K562 (cell line): ENCODE measurements at regions not wholly inside any gene's neighbourhood (a gene's known extent, or its start where the extent isn't known, plus 50 kb on each side); places are given as distances from the start of the nearest gene placed in this dataset.

Experiments
- ATAC-seq: fragments of 200-7000 bp; cut with Tn5 transposase; 3 replicates; pipeline ENCODE4 v1.9.1; 2020; ENCODE audit warnings: moderate library complexity
- BruUV-seq: library from RNA; stranded (reverse); fragments of 400-500 nt; replicated peaks from 2 replicates; lab custom pipeline; 2021; lab: Mats Ljungman, UMichigan
- CTCF ChIA-PET: fragments of 300-600 bp; formaldehyde crosslinking; extraction: SDS; loops from one replicate; lab custom pipeline; 2021; ENCODE audit warnings: low intra/inter-chr PET ratio; lab: Yijun Ruan, JAX
- POLR2A ChIA-PET: fragments of 300-600, 350-650 bp; sonication (Branson Sonifier 250); formaldehyde crosslinking; extraction: SDS; loops from one replicate; lab custom pipeline; 2021; ENCODE audit warnings: antibody characterized with exemption, inconsistent platforms; lab: Yijun Ruan, JAX
- DNase-seq, 4 experiments: peaks; one replicate each; pipeline versions ENCODE4 v3.0.0 to v3.0.0-alpha.2; 2011 to 2018; ENCODE audit warnings: low spot score in 3 of 4, mixed read lengths in 3 of 4; ENCODE audit errors: extremely low read depth in 1 of 4
- FAIRE-seq: peaks from 2 replicates; lab custom pipeline; 2011; peaks lifted over from hg19 to GRCh38; lab: Jason Lieb, UNC
- H2AFZ ChIP-seq: 2 replicates; pipeline ENCODE4 v1.6.0; 2011; ENCODE audit warnings: low read depth, low read length, control low read depth, inconsistent platforms
- H3K27ac ChIP-seq: fragments of 200-600 bp; 3 replicates; pipeline ENCODE4 v1.8.0; 2011; ENCODE audit warnings: low read depth, mild to moderate bottlenecking, control low read depth, inconsistent platforms, low read length, moderate library complexity, mixed read lengths; ENCODE audit errors: extremely low read depth
- H3K27me3 ChIP-seq, 2 experiments: fragments of 300-600 bp in 1 of 2; 2 replicates in 1 of 2; 3 replicates in 1 of 2; pipeline versions ENCODE4 v1.6.0 to v1.8.0; 2011; ENCODE audit warnings: inconsistent platforms in 2 of 2, low read length in 2 of 2, mild to moderate bottlenecking in 1 of 2, mixed read lengths in 1 of 2, moderate library complexity in 1 of 2; ENCODE audit not compliant: control insufficient read depth in 2 of 2, insufficient read depth in 2 of 2
- H3K36me3 ChIP-seq: fragments of 300-600 bp; 3 replicates; pipeline ENCODE4 v1.8.0; 2011; ENCODE audit warnings: mild to moderate bottlenecking, low read length, inconsistent platforms; ENCODE audit not compliant: control insufficient read depth, insufficient read depth
- H3K4me1 ChIP-seq, 2 experiments: fragments of 200-600 bp in 1 of 2; replicated peaks in 1 of 2; 2 replicates in 1 of 2; 3 replicates in 1 of 2; pipeline versions ENCODE4 v1.5.1 to v1.8.0; 2011; ENCODE audit warnings: inconsistent platforms in 2 of 2, low read length in 2 of 2, mild to moderate bottlenecking in 1 of 2, mixed read lengths in 1 of 2, moderate library complexity in 1 of 2; ENCODE audit not compliant: control insufficient read depth in 2 of 2, insufficient read depth in 2 of 2
- H3K4me2 ChIP-seq: 2 replicates; pipeline ENCODE4 v1.6.1; 2011; ENCODE audit warnings: low read length, control low read depth, inconsistent platforms, mixed read lengths; ENCODE audit not compliant: insufficient read depth
- H3K4me3 ChIP-seq: fragments of 200-600 bp; sonication (generic), shearing (Covaris generic); 2 replicates; pipeline ENCODE4 v1.5.1; 2016; ENCODE audit warnings: control low read depth, inconsistent platforms
- H3K79me2 ChIP-seq: fragments of 200-600 bp; 3 replicates; pipeline ENCODE4 v1.8.0; 2011; ENCODE audit warnings: low read length, inconsistent platforms; ENCODE audit not compliant: control insufficient read depth, insufficient read depth
- H3K9ac ChIP-seq, 2 experiments: 2 replicates each; pipeline versions ENCODE4 v1.6.0 to v1.6.1; 2011; ENCODE audit warnings: low read depth in 2 of 2, low read length in 2 of 2, control low read depth in 1 of 2, inconsistent platforms in 1 of 2, mild to moderate bottlenecking in 1 of 2, mixed read lengths in 1 of 2; ENCODE audit not compliant: insufficient read depth in 1 of 2
- H3K9me1 ChIP-seq: one replicate; pipeline ENCODE4 v1.6.0; 2011; ENCODE audit warnings: inconsistent platforms, mild to moderate bottlenecking, low read length, moderate library complexity; ENCODE audit not compliant: control insufficient read depth, insufficient read depth
- H3K9me3 ChIP-seq: replicated peaks from 2 replicates; pipeline ENCODE4 v1.5.1; 2011; ENCODE audit warnings: low read depth, low read length, inconsistent platforms; ENCODE audit not compliant: control insufficient read depth, insufficient read depth
- H4K20me1 ChIP-seq: replicated peaks from 2 replicates; pipeline ENCODE4 v1.6.1; 2011; ENCODE audit warnings: low read length, inconsistent platforms, mixed read lengths; ENCODE audit not compliant: control insufficient read depth, insufficient read depth
- BCL6 ChIP-seq: fragments of 250-450 bp; sonication (Bioruptor Pico); IDR thresholded peaks from 2 replicates; pipeline ENCODE4 v1.4.0; 2020
- CCNT2 ChIP-seq: IDR thresholded peaks from 2 replicates; pipeline ENCODE4 v1.6.1; 2011; ENCODE audit warnings: borderline replicate concordance, low read depth, mild to moderate bottlenecking, moderate library complexity, mixed read lengths, low read length; ENCODE audit not compliant: insufficient read length; ENCODE audit errors: extremely low read depth
- FOXP1 ChIP-seq: sonication (generic); formaldehyde crosslinking; IDR thresholded peaks from 2 replicates; pipeline ENCODE4 v1.8.0; 2022; ENCODE audit warnings: mild to moderate bottlenecking, missing genetic modification reagents
- GATAD2B ChIP-seq: fragments of 450-650 bp; IDR thresholded peaks from 2 replicates; pipeline ENCODE4 v1.6.1; 2017; ENCODE audit warnings: mild to moderate bottlenecking, borderline replicate concordance
- NUFIP1 ChIP-seq: fragments of 450-650 bp; IDR thresholded peaks from 2 replicates; pipeline ENCODE4 v1.6.1; 2018; ENCODE audit not compliant: partially characterized antibody
- SMAD2 ChIP-seq: fragments of 150-350 bp; IDR thresholded peaks from 2 replicates; pipeline ENCODE4 v1.6.1; 2014; ENCODE audit warnings: low read depth, mild to moderate bottlenecking, low read length
- TCF3 ChIP-seq: sonication (generic); formaldehyde crosslinking; IDR thresholded peaks from 2 replicates; pipeline ENCODE4 v1.4.0; 2020; ENCODE audit warnings: mild to moderate bottlenecking, missing genetic modification reagents
- ZBTB1 ChIP-seq: sonication (generic); formaldehyde crosslinking; IDR thresholded peaks from 2 replicates; pipeline ENCODE4 v1.8.1; 2023; ENCODE audit warnings: missing genetic modification reagents, low read depth, mild to moderate bottlenecking, borderline replicate concordance
- ZNF124 ChIP-seq: sonication (generic); formaldehyde crosslinking; IDR thresholded peaks from 2 replicates; pipeline ENCODE4 v1.8.1; 2022; ENCODE audit warnings: missing genetic modification reagents
- ZNF23 ChIP-seq: fragments of 250-450 bp; sonication (Bioruptor Pico); IDR thresholded peaks from 2 replicates; pipeline ENCODE4 v1.4.0; 2020; ENCODE audit warnings: mild to moderate bottlenecking
- WGBS: fragments of 100-300 bp; shearing (Covaris generic); methylation state at CpG from one replicate; pipeline ENCODE4 v1.1.6; 2016; ENCODE audit warnings: low coverage, mixed read lengths; ENCODE audit not compliant: insufficient coverage; ENCODE audit errors: missing lambda C conversion rate; 5-methylcytosine and 5-hydroxymethylcytosine counted together
- in situ Hi-C: fragments of 300-500 bp; cut with MboI; formaldehyde crosslinking; loops from 4 replicates; pipeline ENCODE4 v1.15.0; 2018; ENCODE audit warnings: inconsistent platforms, mixed read lengths
- intact Hi-C: fragments of 100-400 bp; cut with micrococcal nuclease; formaldehyde crosslinking; loops from 2 replicates; pipeline ENCODE4 v1.14.2; 2022
- TF ChIP-seq, protein P1 (sequence below): sonication (generic); formaldehyde crosslinking; IDR thresholded peaks from 2 replicates; pipeline ENCODE4 v1.8.1; 2023; ENCODE audit warnings: mild to moderate bottlenecking, missing genetic modification reagents
- TF ChIP-seq, protein P2 (sequence below): fragments of 450-650 bp; IDR thresholded peaks from 2 replicates; pipeline ENCODE4 v1.6.1; 2017; ENCODE audit warnings: antibody characterized with exemption, mild to moderate bottlenecking
- TF ChIP-seq, protein P3 (sequence below): fragments of 250-450 bp; sonication (Bioruptor Pico); IDR thresholded peaks from 2 replicates; pipeline ENCODE4 v1.8.0; 2022; ENCODE audit warnings: inconsistent platforms

DNA sequence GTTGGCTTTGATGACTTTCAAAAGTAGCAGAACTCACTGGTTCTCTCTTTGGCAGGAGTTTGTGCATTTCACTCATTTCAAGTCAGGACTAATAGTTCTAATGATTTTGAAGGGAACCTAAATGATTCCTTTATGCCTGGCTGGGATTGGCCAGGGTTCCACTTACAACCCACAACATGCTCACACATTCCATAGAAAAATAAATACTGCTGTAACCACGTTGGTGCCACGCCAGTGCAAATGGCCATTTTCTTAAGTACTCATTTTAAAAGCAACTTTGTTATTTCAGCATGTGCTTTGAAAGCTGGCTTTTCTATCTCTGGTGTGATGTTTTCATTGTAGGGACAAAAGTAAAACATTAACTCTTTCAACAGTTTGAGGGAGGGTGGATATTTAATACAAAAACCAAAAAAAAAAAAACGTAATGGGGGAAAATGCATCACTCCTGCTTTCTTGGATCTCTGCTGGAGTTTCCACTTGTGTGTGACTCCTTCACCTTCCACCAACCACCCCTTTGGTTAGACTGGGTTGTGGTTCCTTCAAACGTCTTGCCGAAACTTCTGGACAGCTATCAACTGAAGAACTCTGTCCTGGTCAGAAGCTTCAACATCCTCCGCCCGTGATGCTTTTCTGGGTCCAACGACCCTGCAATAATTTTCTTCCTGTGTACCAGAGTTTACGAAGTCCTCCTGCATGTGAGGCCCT lies 300.4 kb upstream of the RUNX1 start (continued):
- no peak for TF ChIP-seq FOXP1 (CRISPR knock-in tag)
- no peak for TF ChIP-seq ZBTB1 (CRISPR knock-in tag)
- TF ChIP-seq, protein P1, sequence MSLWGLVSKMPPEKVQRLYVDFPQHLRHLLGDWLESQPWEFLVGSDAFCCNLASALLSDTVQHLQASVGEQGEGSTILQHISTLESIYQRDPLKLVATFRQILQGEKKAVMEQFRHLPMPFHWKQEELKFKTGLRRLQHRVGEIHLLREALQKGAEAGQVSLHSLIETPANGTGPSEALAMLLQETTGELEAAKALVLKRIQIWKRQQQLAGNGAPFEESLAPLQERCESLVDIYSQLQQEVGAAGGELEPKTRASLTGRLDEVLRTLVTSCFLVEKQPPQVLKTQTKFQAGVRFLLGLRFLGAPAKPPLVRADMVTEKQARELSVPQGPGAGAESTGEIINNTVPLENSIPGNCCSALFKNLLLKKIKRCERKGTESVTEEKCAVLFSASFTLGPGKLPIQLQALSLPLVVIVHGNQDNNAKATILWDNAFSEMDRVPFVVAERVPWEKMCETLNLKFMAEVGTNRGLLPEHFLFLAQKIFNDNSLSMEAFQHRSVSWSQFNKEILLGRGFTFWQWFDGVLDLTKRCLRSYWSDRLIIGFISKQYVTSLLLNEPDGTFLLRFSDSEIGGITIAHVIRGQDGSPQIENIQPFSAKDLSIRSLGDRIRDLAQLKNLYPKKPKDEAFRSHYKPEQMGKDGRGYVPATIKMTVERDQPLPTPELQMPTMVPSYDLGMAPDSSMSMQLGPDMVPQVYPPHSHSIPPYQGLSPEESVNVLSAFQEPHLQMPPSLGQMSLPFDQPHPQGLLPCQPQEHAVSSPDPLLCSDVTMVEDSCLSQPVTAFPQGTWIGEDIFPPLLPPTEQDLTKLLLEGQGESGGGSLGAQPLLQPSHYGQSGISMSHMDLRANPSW (CRISPR knock-in tag): no peak
- no peak for TF ChIP-seq ZNF23 (CRISPR knock-in tag)

DNA sequence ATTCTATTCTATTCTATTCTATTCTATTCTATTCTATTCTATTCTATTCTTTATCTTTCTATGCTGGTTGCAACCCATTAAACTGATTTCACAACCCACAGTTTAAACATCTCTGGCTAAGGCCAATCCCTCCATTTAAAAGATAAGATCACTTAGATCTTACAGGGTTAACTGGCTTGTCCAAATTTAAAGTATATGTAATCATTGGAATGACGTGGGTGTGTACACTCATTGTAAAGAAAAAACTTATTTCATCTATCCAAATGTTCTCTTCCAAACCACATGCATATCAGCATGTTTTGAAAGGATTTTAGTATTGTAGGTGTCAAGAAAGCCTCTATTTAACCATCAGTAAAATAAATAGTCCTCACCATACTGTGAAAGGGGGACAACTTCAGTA lies 299.6 kb upstream of the RUNX1 start:
- H3K79me2 ChIP-seq: no peaks in the 10 kb centered on the region
- H3K27ac ChIP-seq: no peak overlapping the region
- in situ Hi-C loops (no loop called here), intact Hi-C loops (no loop called here)
- no peaks in the 10 kb centered on the region for H4K20me1 ChIP-seq
- FAIRE-seq (no peak), DNase-seq (no peak), ATAC-seq (no peak)
- H3K4me1 ChIP-seq: peaks cover 0 to 23% of the 10 kb centered on the region in 2 experiments; a peak in 3 of 5 replicates
- no peak overlapping the region for H2AFZ ChIP-seq
- no TSS peak for BruUV-seq
- 4% methylated on average over 1 of the region's 1 CpG for WGBS
- no peak overlapping the region for H3K4me3 ChIP-seq
- no peak overlapping the region for H3K4me2 ChIP-seq
- no peak overlapping the region for H3K9ac ChIP-seq
- ChIA-PET CTCF (no interaction called here), POLR2A (interaction anchor here (1.0 kb wide), 1 partner anchor 13 kb away, joined by 3 read pairs; no protein-coding TSS in a partner anchor)
- TF ChIP-seq GATAD2B (no peak), ZNF124 (CRISPR knock-in tag) (no peak), BCL6 (CRISPR knock-in tag) (no peak), NUFIP1 (no peak), CCNT2 (no peak), TCF3 (no peak), SMAD2 (no peak)
- TF ChIP-seq, protein P2, sequence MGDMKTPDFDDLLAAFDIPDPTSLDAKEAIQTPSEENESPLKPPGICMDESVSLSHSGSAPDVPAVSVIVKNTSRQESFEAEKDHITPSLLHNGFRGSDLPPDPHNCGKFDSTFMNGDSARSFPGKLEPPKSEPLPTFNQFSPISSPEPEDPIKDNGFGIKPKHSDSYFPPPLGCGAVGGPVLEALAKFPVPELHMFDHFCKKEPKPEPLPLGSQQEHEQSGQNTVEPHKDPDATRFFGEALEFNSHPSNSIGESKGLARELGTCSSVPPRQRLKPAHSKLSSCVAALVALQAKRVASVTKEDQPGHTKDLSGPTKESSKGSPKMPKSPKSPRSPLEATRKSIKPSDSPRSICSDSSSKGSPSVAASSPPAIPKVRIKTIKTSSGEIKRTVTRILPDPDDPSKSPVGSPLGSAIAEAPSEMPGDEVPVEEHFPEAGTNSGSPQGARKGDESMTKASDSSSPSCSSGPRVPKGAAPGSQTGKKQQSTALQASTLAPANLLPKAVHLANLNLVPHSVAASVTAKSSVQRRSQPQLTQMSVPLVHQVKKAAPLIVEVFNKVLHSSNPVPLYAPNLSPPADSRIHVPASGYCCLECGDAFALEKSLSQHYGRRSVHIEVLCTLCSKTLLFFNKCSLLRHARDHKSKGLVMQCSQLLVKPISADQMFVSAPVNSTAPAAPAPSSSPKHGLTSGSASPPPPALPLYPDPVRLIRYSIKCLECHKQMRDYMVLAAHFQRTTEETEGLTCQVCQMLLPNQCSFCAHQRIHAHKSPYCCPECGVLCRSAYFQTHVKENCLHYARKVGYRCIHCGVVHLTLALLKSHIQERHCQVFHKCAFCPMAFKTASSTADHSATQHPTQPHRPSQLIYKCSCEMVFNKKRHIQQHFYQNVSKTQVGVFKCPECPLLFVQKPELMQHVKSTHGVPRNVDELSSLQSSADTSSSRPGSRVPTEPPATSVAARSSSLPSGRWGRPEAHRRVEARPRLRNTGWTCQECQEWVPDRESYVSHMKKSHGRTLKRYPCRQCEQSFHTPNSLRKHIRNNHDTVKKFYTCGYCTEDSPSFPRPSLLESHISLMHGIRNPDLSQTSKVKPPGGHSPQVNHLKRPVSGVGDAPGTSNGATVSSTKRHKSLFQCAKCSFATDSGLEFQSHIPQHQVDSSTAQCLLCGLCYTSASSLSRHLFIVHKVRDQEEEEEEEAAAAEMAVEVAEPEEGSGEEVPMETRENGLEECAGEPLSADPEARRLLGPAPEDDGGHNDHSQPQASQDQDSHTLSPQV: no peak
- TF ChIP-seq, protein P3, sequence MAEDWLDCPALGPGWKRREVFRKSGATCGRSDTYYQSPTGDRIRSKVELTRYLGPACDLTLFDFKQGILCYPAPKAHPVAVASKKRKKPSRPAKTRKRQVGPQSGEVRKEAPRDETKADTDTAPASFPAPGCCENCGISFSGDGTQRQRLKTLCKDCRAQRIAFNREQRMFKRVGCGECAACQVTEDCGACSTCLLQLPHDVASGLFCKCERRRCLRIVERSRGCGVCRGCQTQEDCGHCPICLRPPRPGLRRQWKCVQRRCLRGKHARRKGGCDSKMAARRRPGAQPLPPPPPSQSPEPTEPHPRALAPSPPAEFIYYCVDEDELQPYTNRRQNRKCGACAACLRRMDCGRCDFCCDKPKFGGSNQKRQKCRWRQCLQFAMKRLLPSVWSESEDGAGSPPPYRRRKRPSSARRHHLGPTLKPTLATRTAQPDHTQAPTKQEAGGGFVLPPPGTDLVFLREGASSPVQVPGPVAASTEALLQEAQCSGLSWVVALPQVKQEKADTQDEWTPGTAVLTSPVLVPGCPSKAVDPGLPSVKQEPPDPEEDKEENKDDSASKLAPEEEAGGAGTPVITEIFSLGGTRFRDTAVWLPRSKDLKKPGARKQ (CRISPR knock-in tag): no peak
- no peaks in the 10 kb centered on the region for H3K9me1 ChIP-seq
- no peaks in the 10 kb centered on the region; a peak in 1 of 5 replicates for H3K27me3 ChIP-seq
- no peaks in the 10 kb centered on the region for H3K36me3 ChIP-seq
- no peaks in the 10 kb centered on the region for H3K9me3 ChIP-seq
